DOHH2 (cell line): ENCODE measurements at regions not wholly inside any gene's neighbourhood (a gene's known extent, or its start where the extent isn't known, plus 50 kb on each side); places are given as distances from the start of the nearest gene placed in this dataset.
"Not testable (repeated sequence)": the region's sequence is repeated elsewhere in the genome, so short reads cannot be mapped to it uniquely, and the experiment has no call there.

ENCODE experiments used
- H3F3A ChIP-seq: fragments of 200-600 bp; sonication (generic), shearing (Covaris generic); 2 replicates; pipeline ENCODE4 v1.6.0; 2016; ENCODE audit warnings: antibody characterized with exemption, mild to moderate bottlenecking; ENCODE audit not compliant: control insufficient read depth, insufficient read depth
- H3K27ac ChIP-seq: fragments of 200-600 bp; sonication (generic); 2 replicates; pipeline ENCODE4 v1.5.1; 2014; ENCODE audit warnings: low read depth, mild to moderate bottlenecking, low read length, moderate library complexity
- H3K27me3 ChIP-seq: fragments of 200-600 bp; sonication (generic); 2 replicates; pipeline ENCODE4 v1.6.1; 2014; ENCODE audit warnings: mild to moderate bottlenecking, low read length, mixed read lengths; ENCODE audit not compliant: control insufficient read depth
- H3K36me3 ChIP-seq: fragments of 200-600 bp; sonication (generic); 2 replicates; pipeline ENCODE4 v1.6.1; 2014; ENCODE audit warnings: mild to moderate bottlenecking, low read length, moderate library complexity, mixed read lengths; ENCODE audit not compliant: control insufficient read depth
- H3K4me1 ChIP-seq: fragments of 200-600 bp; sonication (generic); 2 replicates; pipeline ENCODE4 v1.6.1; 2014; ENCODE audit warnings: mild to moderate bottlenecking, low read length, mixed read lengths; ENCODE audit not compliant: control insufficient read depth
- H3K4me2 ChIP-seq: fragments of 200-600 bp; sonication (generic); 2 replicates; pipeline ENCODE4 v1.6.0; 2014; ENCODE audit warnings: mild to moderate bottlenecking, low read length, moderate library complexity
- H3K4me3 ChIP-seq: fragments of 200-600 bp; sonication (generic); 2 replicates; pipeline ENCODE4 v1.5.1; 2014; ENCODE audit warnings: mild to moderate bottlenecking, low read length, mixed read lengths
- H3K79me2 ChIP-seq: fragments of 200-600 bp; sonication (generic); 2 replicates; pipeline ENCODE4 v1.6.1; 2014; ENCODE audit warnings: mild to moderate bottlenecking, low read length, mixed read lengths; ENCODE audit not compliant: control insufficient read depth
- H3K9me2 ChIP-seq: fragments of 200-600 bp; sonication (generic); replicated peaks from 2 replicates; pipeline ENCODE4 v1.6.1; 2014; ENCODE audit warnings: mild to moderate bottlenecking, low read length, mixed read lengths; ENCODE audit not compliant: control insufficient read depth
- H3K9me3 ChIP-seq: fragments of 200-600 bp; sonication (generic); 2 replicates; pipeline ENCODE4 v1.6.1; 2014; ENCODE audit warnings: antibody characterized with exemption, low read length, mixed read lengths; ENCODE audit not compliant: control insufficient read depth, insufficient read depth
- H4K20me1 ChIP-seq: fragments of 200-600 bp; sonication (generic); 2 replicates; pipeline ENCODE4 v1.6.0; 2014; ENCODE audit warnings: low read depth, mild to moderate bottlenecking, antibody characterized with exemption, low read length, moderate library complexity; ENCODE audit not compliant: control insufficient read depth, insufficient read depth
- CTCF ChIP-seq: fragments of 200-600 bp; sonication (generic); IDR thresholded peaks from one replicate; pipeline ENCODE4 v1.5.1; 2014; ENCODE audit warnings: antibody characterized with exemption, mild to moderate bottlenecking, low read depth, low read length; ENCODE audit not compliant: poor library complexity, severe bottlenecking
- EZH2phosphoT487 ChIP-seq: fragments of 200-600 bp; sonication (generic); IDR thresholded peaks from 2 replicates; pipeline ENCODE4 v1.6.1; 2017; ENCODE audit warnings: borderline replicate concordance, mild to moderate bottlenecking, antibody characterized with exemption, low read length, moderate library complexity, mixed read lengths

GRCh38 chr6:9126878-9127560, 691.7 kb upstream of the SLC35B3 start:
- H3F3A ChIP-seq, result no peaks in the 10 kb centered on the region
- TF ChIP-seq EZH2phosphoT487, result no peak
- no peak for TF ChIP-seq CTCF
- no peaks in the 10 kb centered on the region for H3K9me3 ChIP-seq
- no peaks in the 10 kb centered on the region for H3K27me3 ChIP-seq
- H3K4me1 ChIP-seq, result no peaks in the 10 kb centered on the region
- no peaks in the 10 kb centered on the region for H3K9me2 ChIP-seq
- H3K4me3 ChIP-seq, result no peak overlapping the region
- H4K20me1 ChIP-seq, result no peaks in the 10 kb centered on the region
- no peaks in the 10 kb centered on the region for H3K36me3 ChIP-seq
- no peak overlapping the region for H3K27ac ChIP-seq
- H3K4me2 ChIP-seq, result no peak overlapping the region
- H3K79me2 ChIP-seq, result no peaks in the 10 kb centered on the region

GRCh38 chr6:9126034-9126433, 690.7 kb upstream of the SLC35B3 start:
- not testable (repeated sequence) for H3K9me3 ChIP-seq, H3K4me2 ChIP-seq, H3K27ac ChIP-seq

GRCh38 chr6:9121549-9121948, 686.2 kb upstream of the SLC35B3 start:
- Histone ChIP-seq H3K9me2 (no peaks in the 10 kb centered on the region), H3F3A (no peaks in the 10 kb centered on the region), H3K4me2 (no peak overlapping the region), H3K27ac (no peak overlapping the region), H3K4me1 (no peaks in the 10 kb centered on the region), H4K20me1 (no peaks in the 10 kb centered on the region), H3K79me2 (no peaks in the 10 kb centered on the region), H3K27me3 (no peaks in the 10 kb centered on the region), H3K9me3 (no peaks in the 10 kb centered on the region), H3K4me3 (no peak overlapping the region), H3K36me3 (no peaks in the 10 kb centered on the region)
- TF ChIP-seq EZH2phosphoT487 (no peak), CTCF (no peak)

More at GRCh38 chr6:9126034-9126433, 690.7 kb upstream of the SLC35B3 start:
- H3K27me3 ChIP-seq, H3K79me2 ChIP-seq, H3F3A ChIP-seq, H3K4me3 ChIP-seq, H3K36me3 ChIP-seq, H3K4me1 ChIP-seq, H4K20me1 ChIP-seq, H3K9me2 ChIP-seq: not testable (repeated sequence)

- Histone ChIP-seq H3K27ac (no peak overlapping the region), H3K4me2 (no peak overlapping the region), H3K4me1 (no peaks in the 10 kb centered on the region), H3K36me3 (no peaks in the 10 kb centered on the region), H3K4me3 (no peak overlapping the region), H3F3A (no peaks in the 10 kb centered on the region), H3K9me3 (no peaks in the 10 kb centered on the region), H4K20me1 (no peaks in the 10 kb centered on the region), H3K9me2 (no peaks in the 10 kb centered on the region), H3K79me2 (no peaks in the 10 kb centered on the region), H3K27me3 (no peaks in the 10 kb centered on the region)
- TF ChIP-seq CTCF (no peak), EZH2phosphoT487 (no peak)
Observed at GRCh38 chr6:9116026-9116425, 680.7 kb upstream of the SLC35B3 start.
